Astrocyte (in vitro differentiated cells and primary cell): ENCODE measurements at regions not wholly inside any gene's neighbourhood (a gene's known extent, or its start where the extent isn't known, plus 50 kb on each side); places are given as distances from the start of the nearest gene placed in this dataset.

Experiments used
- DNase-seq: peaks from one replicate; pipeline ENCODE4 v3.0.0-alpha.2; 2010; ENCODE audit warnings: low read depth
- FAIRE-seq: peaks from 2 replicates; lab custom pipeline; 2011; peaks lifted over from hg19 to GRCh38; lab: Jason Lieb, UNC
- H2AFZ ChIP-seq: 2 replicates; pipeline ENCODE4 v1.6.0; 2012; ENCODE audit warnings: low read depth, low read length, inconsistent platforms
- H3K27ac ChIP-seq: 2 replicates; pipeline ENCODE4 v1.5.1; 2011; ENCODE audit warnings: low read depth, low read length, inconsistent platforms
- H3K27me3 ChIP-seq: 2 replicates; pipeline ENCODE4 v1.6.0; 2011; ENCODE audit warnings: low read length, inconsistent platforms; ENCODE audit not compliant: insufficient read depth
- H3K36me3 ChIP-seq: 2 replicates; pipeline ENCODE4 v1.5.1; 2011; ENCODE audit warnings: low read length, inconsistent platforms; ENCODE audit not compliant: insufficient read depth
- H3K4me1 ChIP-seq: 2 replicates; pipeline ENCODE4 v1.5.1; 2011; ENCODE audit warnings: low read length, inconsistent platforms; ENCODE audit not compliant: insufficient read depth
- H3K4me2 ChIP-seq: 2 replicates; pipeline ENCODE4 v1.6.0; 2012; ENCODE audit warnings: low read length, inconsistent platforms
- H3K4me3 ChIP-seq: 2 replicates; pipeline ENCODE4 v1.5.1; 2011; ENCODE audit warnings: low read depth, mild to moderate bottlenecking, low read length, inconsistent platforms; ENCODE audit not compliant: insufficient read depth
- H3K79me2 ChIP-seq: 2 replicates; pipeline ENCODE4 v1.6.0; 2012; ENCODE audit warnings: mild to moderate bottlenecking, low read length, inconsistent platforms; ENCODE audit not compliant: insufficient read depth
- H3K9ac ChIP-seq: 2 replicates; pipeline ENCODE4 v1.6.0; 2012; ENCODE audit warnings: mild to moderate bottlenecking, low read length, inconsistent platforms
- H3K9me3 ChIP-seq: 2 replicates; pipeline ENCODE4 v1.5.1; 2012; ENCODE audit warnings: low read depth, mild to moderate bottlenecking, low read length, inconsistent platforms; ENCODE audit not compliant: insufficient read depth
- H4K20me1 ChIP-seq: 2 replicates; pipeline ENCODE4 v1.6.0; 2012; ENCODE audit warnings: low read length, inconsistent platforms; ENCODE audit not compliant: insufficient read depth
- H3K27ac Mint-ChIP-seq: one replicate; pipeline ENCODE4 v1.8.0; 2021; ENCODE audit warnings: mild to moderate bottlenecking, mixed read lengths; ENCODE audit not compliant: unreplicated experiment
- H3K27me3 Mint-ChIP-seq: one replicate; pipeline ENCODE4 v1.8.0; 2021; ENCODE audit warnings: low read depth, mixed read lengths; ENCODE audit not compliant: unreplicated experiment
- H3K36me3 Mint-ChIP-seq: one replicate; pipeline ENCODE4 v1.8.0; 2021; ENCODE audit warnings: low read depth, mixed read lengths; ENCODE audit not compliant: unreplicated experiment
- H3K4me1 Mint-ChIP-seq: one replicate; pipeline ENCODE4 v1.8.0; 2021; ENCODE audit warnings: low read depth, mixed read lengths; ENCODE audit not compliant: unreplicated experiment
- H3K4me3 Mint-ChIP-seq: one replicate; pipeline ENCODE4 v1.8.0; 2021; ENCODE audit warnings: mild to moderate bottlenecking, moderate library complexity, mixed read lengths; ENCODE audit not compliant: unreplicated experiment
- H3K9me3 Mint-ChIP-seq: one replicate; pipeline ENCODE4 v1.8.0; 2021; ENCODE audit warnings: mild to moderate bottlenecking, mixed read lengths; ENCODE audit not compliant: unreplicated experiment
- EZH2 ChIP-seq: IDR thresholded peaks from 2 replicates; pipeline ENCODE4 v1.6.1; 2012; ENCODE audit warnings: mild to moderate bottlenecking, low read length, inconsistent platforms; ENCODE audit not compliant: insufficient read depth
- TF ChIP-seq, protein P1 (sequence below): IDR thresholded peaks from 2 replicates; pipeline ENCODE4 v1.5.1; 2011; ENCODE audit warnings: low read depth, mild to moderate bottlenecking, inconsistent platforms, low read length, moderate library complexity; ENCODE audit not compliant: insufficient read depth

DNA sequence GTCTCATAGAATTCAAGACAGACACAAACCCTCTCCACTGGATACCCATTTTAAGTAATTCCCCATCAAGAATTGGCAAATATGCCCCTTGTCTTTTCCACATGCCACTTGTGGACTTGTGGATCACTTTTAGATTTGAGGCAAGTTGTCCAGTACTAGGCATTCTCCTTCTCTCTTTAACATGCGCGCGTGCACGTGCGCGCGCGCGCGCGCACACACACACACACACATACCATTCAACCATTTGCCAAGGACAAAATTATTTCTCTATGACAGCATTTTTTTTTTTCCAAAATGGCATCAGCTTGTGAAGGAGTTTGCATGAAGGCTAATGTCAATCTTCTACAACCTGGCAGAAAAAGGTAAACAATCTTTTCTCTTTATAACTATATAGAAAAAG is 1325.7 kb upstream of the IGFBP7 start:
- no peak for DNase-seq
- no peak overlapping the region for H3K4me3 Mint-ChIP-seq
- no peaks in the 10 kb centered on the region for H3K9me3 ChIP-seq
- no peak overlapping the region for H3K27ac ChIP-seq
- H2AFZ ChIP-seq: no peak overlapping the region
- H3K4me1 Mint-ChIP-seq: no peaks in the 10 kb centered on the region
- no peaks in the 10 kb centered on the region for H3K4me1 ChIP-seq
- no peak overlapping the region for H3K27ac Mint-ChIP-seq
- no peaks in the 10 kb centered on the region for H3K27me3 Mint-ChIP-seq
- no peaks in the 10 kb centered on the region for H3K79me2 ChIP-seq
- H3K4me2 ChIP-seq: no peak overlapping the region
- no peaks in the 10 kb centered on the region for H4K20me1 ChIP-seq
- peaks cover 2% of the 10 kb centered on the region for H3K9me3 Mint-ChIP-seq
- no peaks in the 10 kb centered on the region for H3K27me3 ChIP-seq
- no peak for FAIRE-seq
- no peak for TF ChIP-seq EZH2
- TF ChIP-seq, protein P1, sequence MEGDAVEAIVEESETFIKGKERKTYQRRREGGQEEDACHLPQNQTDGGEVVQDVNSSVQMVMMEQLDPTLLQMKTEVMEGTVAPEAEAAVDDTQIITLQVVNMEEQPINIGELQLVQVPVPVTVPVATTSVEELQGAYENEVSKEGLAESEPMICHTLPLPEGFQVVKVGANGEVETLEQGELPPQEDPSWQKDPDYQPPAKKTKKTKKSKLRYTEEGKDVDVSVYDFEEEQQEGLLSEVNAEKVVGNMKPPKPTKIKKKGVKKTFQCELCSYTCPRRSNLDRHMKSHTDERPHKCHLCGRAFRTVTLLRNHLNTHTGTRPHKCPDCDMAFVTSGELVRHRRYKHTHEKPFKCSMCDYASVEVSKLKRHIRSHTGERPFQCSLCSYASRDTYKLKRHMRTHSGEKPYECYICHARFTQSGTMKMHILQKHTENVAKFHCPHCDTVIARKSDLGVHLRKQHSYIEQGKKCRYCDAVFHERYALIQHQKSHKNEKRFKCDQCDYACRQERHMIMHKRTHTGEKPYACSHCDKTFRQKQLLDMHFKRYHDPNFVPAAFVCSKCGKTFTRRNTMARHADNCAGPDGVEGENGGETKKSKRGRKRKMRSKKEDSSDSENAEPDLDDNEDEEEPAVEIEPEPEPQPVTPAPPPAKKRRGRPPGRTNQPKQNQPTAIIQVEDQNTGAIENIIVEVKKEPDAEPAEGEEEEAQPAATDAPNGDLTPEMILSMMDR: no peak
- H3K36me3 Mint-ChIP-seq: no peaks in the 10 kb centered on the region
- no peak overlapping the region for H3K4me3 ChIP-seq
- no peak overlapping the region for H3K9ac ChIP-seq
- H3K36me3 ChIP-seq: no peaks in the 10 kb centered on the region

DNA sequence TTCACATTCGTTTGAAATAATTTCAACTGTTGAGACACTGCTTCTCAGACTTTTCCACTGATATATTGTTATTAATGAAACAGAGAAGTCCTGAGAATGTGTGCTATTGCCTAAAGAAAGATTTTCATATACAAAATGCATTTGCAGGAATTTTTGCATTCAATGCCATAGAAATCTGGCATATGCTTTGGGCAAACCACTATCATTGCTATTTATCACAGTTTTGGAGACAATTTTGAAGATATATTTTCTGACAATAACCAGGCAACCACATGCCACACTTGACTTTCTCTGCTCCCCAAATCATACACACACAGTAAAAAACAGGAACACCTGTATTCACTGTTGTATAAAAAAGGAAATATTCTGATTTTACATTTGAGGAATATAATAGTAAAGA is 1303.7 kb upstream of the IGFBP7 start:
- no peak for FAIRE-seq
- no peaks in the 10 kb centered on the region for H4K20me1 ChIP-seq
- H3K36me3 Mint-ChIP-seq: no peaks in the 10 kb centered on the region

GRCh38 chr4:58411904-58412303 is 1301.7 kb upstream of the IGFBP7 start:
- H3K4me2 ChIP-seq: no peak overlapping the region
- H3K9me3 ChIP-seq: no peaks in the 10 kb centered on the region
- no peak overlapping the region for H3K9ac ChIP-seq
- no peak overlapping the region for H3K27ac ChIP-seq
- no peak overlapping the region for H3K4me3 ChIP-seq
- H2AFZ ChIP-seq: no peak overlapping the region
- no peaks in the 10 kb centered on the region for H3K4me1 ChIP-seq
- no peaks in the 10 kb centered on the region for H3K4me1 Mint-ChIP-seq
- no peaks in the 10 kb centered on the region for H3K9me3 Mint-ChIP-seq
- H3K36me3 Mint-ChIP-seq: no peaks in the 10 kb centered on the region
- H3K79me2 ChIP-seq: no peaks in the 10 kb centered on the region
- H3K27me3 ChIP-seq: no peaks in the 10 kb centered on the region
- no peaks in the 10 kb centered on the region for H3K27me3 Mint-ChIP-seq
- H4K20me1 ChIP-seq: no peaks in the 10 kb centered on the region
- no peak for FAIRE-seq
- TF ChIP-seq, protein P1: no peak
- TF ChIP-seq EZH2: no peak
- no peak overlapping the region for H3K4me3 Mint-ChIP-seq
- H3K27ac Mint-ChIP-seq: no peak overlapping the region
- no peak for DNase-seq
- H3K36me3 ChIP-seq: no peaks in the 10 kb centered on the region

More for the DNA sequence above, 1303.7 kb upstream of the IGFBP7 start:
- Mint-ChIP-seq H3K4me1 (no peaks in the 10 kb centered on the region), H3K9me3 (no peaks in the 10 kb centered on the region), H3K27ac (no peak overlapping the region), H3K4me3 (no peak overlapping the region), H3K27me3 (no peaks in the 10 kb centered on the region)
- Histone ChIP-seq H2AFZ (no peak overlapping the region), H3K9me3 (no peaks in the 10 kb centered on the region), H3K36me3 (no peaks in the 10 kb centered on the region), H3K4me2 (no peak overlapping the region), H3K4me3 (no peak overlapping the region), H3K4me1 (no peaks in the 10 kb centered on the region), H3K27ac (no peak overlapping the region), H3K9ac (no peak overlapping the region), H3K79me2 (no peaks in the 10 kb centered on the region), H3K27me3 (no peaks in the 10 kb centered on the region)
- DNase-seq: no peak
- TF ChIP-seq, protein P1: no peak
- no peak for TF ChIP-seq EZH2
